ENCODE measurements at regions not wholly inside any gene's neighbourhood (a gene's known extent, or its start where the extent isn't known, plus 50 kb on each side); places are given as distances from the start of the nearest gene placed in this dataset.

- TF ChIP-seq, protein P1, sequence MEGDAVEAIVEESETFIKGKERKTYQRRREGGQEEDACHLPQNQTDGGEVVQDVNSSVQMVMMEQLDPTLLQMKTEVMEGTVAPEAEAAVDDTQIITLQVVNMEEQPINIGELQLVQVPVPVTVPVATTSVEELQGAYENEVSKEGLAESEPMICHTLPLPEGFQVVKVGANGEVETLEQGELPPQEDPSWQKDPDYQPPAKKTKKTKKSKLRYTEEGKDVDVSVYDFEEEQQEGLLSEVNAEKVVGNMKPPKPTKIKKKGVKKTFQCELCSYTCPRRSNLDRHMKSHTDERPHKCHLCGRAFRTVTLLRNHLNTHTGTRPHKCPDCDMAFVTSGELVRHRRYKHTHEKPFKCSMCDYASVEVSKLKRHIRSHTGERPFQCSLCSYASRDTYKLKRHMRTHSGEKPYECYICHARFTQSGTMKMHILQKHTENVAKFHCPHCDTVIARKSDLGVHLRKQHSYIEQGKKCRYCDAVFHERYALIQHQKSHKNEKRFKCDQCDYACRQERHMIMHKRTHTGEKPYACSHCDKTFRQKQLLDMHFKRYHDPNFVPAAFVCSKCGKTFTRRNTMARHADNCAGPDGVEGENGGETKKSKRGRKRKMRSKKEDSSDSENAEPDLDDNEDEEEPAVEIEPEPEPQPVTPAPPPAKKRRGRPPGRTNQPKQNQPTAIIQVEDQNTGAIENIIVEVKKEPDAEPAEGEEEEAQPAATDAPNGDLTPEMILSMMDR (conservative IDR thresholded peaks at IDR 0.05; ENCODE audit: low read depth, low read length) = no peak
- TF ChIP-seq EZH2 (IDR thresholded peaks at IDR 0.05; ENCODE audit: borderline replicate concordance, low read depth, low read length, poor library complexity, severe bottlenecking) = no peak
These were observed 53.7 kb upstream of the NUDT6 start for GRCh38 chr4:122976111-122976510.

All from A673 (cell line).